WTC11 (cell line): ENCODE measurements at regions not wholly inside any gene's neighbourhood (a gene's known extent, or its start where the extent isn't known, plus 50 kb on each side); places are given as distances from the start of the nearest gene placed in this dataset.

Experiments
- ATAC-seq: fragments of 200-7000 bp; cut with Tn5 transposase; 2 replicates; pipeline ENCODE4 v1.10.0; 2021; ENCODE audit warnings: mild to moderate bottlenecking, moderate library complexity
- CTCF ChIA-PET: fragments of 300-600 bp; sonication (Branson Sonifier 250); formaldehyde crosslinking; loops from one replicate; lab custom pipeline; 2021; ENCODE audit warnings: antibody characterized with exemption; lab: Charles Lee
- POLR2A ChIA-PET: fragments of 350-600 bp; sonication (Branson Sonifier 250); formaldehyde crosslinking; loops from one replicate; lab custom pipeline; 2021; ENCODE audit warnings: antibody characterized with exemption; lab: Charles Lee
- DNase-seq: peaks from one replicate; pipeline ENCODE4 v3.0.0; 2021; ENCODE audit warnings: low spot score
- H3K27ac Mint-ChIP-seq: 2 replicates; pipeline ENCODE4 v1.8.0; 2021; ENCODE audit warnings: mixed read lengths
- H3K27me3 Mint-ChIP-seq: 2 replicates; pipeline ENCODE4 v1.8.0; 2021; ENCODE audit warnings: low read depth, mild to moderate bottlenecking, moderate library complexity, mixed read lengths
- H3K36me3 Mint-ChIP-seq: 2 replicates; pipeline ENCODE4 v1.8.0; 2021; ENCODE audit warnings: mixed read lengths
- H3K4me1 Mint-ChIP-seq: 2 replicates; pipeline ENCODE4 v1.8.0; 2022; ENCODE audit warnings: mixed read lengths
- H3K4me3 Mint-ChIP-seq: 2 replicates; pipeline ENCODE4 v1.8.0; 2021; ENCODE audit warnings: mild to moderate bottlenecking, moderate library complexity, mixed read lengths
- H3K9me3 Mint-ChIP-seq: 2 replicates; pipeline ENCODE4 v1.8.0; 2021; ENCODE audit warnings: mixed read lengths
- GRHL2 ChIP-seq: fragments of 250-450 bp; sonication (Bioruptor Pico); IDR thresholded peaks from 2 replicates; pipeline ENCODE4 v1.8.0; 2022; ENCODE audit warnings: mild to moderate bottlenecking, moderate library complexity; ENCODE audit not compliant: insufficient replicate concordance, severe bottlenecking
- NFATC4 ChIP-seq: fragments of 250-450 bp; sonication (Bioruptor Pico); IDR thresholded peaks from 2 replicates; pipeline ENCODE4 v1.9.0; 2021; ENCODE audit warnings: mild to moderate bottlenecking
- NR1H2 ChIP-seq: sonication (generic); formaldehyde crosslinking; IDR thresholded peaks from 2 replicates; pipeline ENCODE4 v1.9.0; 2021; ENCODE audit warnings: mild to moderate bottlenecking, moderate library complexity, missing genetic modification reagents
- NR2C2 ChIP-seq: sonication (generic); formaldehyde crosslinking; IDR thresholded peaks from 2 replicates; pipeline ENCODE4 v1.8.0; 2022; ENCODE audit warnings: mild to moderate bottlenecking, missing genetic modification reagents
- RELA ChIP-seq: sonication (generic); formaldehyde crosslinking; IDR thresholded peaks from 2 replicates; pipeline ENCODE4 v1.8.1; 2022; ENCODE audit warnings: missing genetic modification reagents, mild to moderate bottlenecking, borderline replicate concordance
- STAT6 ChIP-seq: sonication (generic); formaldehyde crosslinking; conservative IDR thresholded peaks from 2 replicates; pipeline ENCODE4 v1.8.1; 2023; ENCODE audit warnings: mild to moderate bottlenecking, low read depth, missing genetic modification reagents, moderate library complexity
- TEAD1 ChIP-seq: sonication (generic); formaldehyde crosslinking; IDR thresholded peaks from 2 replicates; pipeline ENCODE4 v1.8.0; 2022; ENCODE audit warnings: mild to moderate bottlenecking, missing genetic modification reagents
- ZBTB43 ChIP-seq: sonication (generic); formaldehyde crosslinking; IDR thresholded peaks from 2 replicates; pipeline ENCODE4 v1.8.1; 2023; ENCODE audit warnings: mild to moderate bottlenecking, missing genetic modification reagents
- ZNF138 ChIP-seq: sonication (generic); formaldehyde crosslinking; conservative IDR thresholded peaks from 2 replicates; pipeline ENCODE4 v1.8.1; 2022; ENCODE audit warnings: mild to moderate bottlenecking, moderate library complexity, missing genetic modification reagents
- ZNF232 ChIP-seq: sonication (generic); formaldehyde crosslinking; IDR thresholded peaks from 2 replicates; pipeline ENCODE4 v1.8.0; 2022; ENCODE audit warnings: mild to moderate bottlenecking, missing genetic modification reagents
- TF ChIP-seq, protein P1 (sequence below): sonication (generic); formaldehyde crosslinking; IDR thresholded peaks from 2 replicates; pipeline ENCODE4 v1.8.1; 2023; ENCODE audit warnings: mild to moderate bottlenecking, moderate library complexity, missing genetic modification reagents
- TF ChIP-seq, protein P2 (sequence below): sonication (generic); formaldehyde crosslinking; IDR thresholded peaks from 2 replicates; pipeline ENCODE4 v1.8.0; 2022; ENCODE audit warnings: mild to moderate bottlenecking, missing genetic modification reagents
- TF ChIP-seq, protein P3 (sequence below): sonication (generic); formaldehyde crosslinking; IDR thresholded peaks from 2 replicates; pipeline ENCODE4 v1.8.1; 2023; ENCODE audit warnings: mild to moderate bottlenecking, missing genetic modification reagents, moderate library complexity
- TF ChIP-seq, protein P4 (sequence below): fragments of 200-600 bp; IDR thresholded peaks from 2 replicates; pipeline ENCODE4 v1.8.0; 2022; ENCODE audit warnings: antibody characterized with exemption

DNA sequence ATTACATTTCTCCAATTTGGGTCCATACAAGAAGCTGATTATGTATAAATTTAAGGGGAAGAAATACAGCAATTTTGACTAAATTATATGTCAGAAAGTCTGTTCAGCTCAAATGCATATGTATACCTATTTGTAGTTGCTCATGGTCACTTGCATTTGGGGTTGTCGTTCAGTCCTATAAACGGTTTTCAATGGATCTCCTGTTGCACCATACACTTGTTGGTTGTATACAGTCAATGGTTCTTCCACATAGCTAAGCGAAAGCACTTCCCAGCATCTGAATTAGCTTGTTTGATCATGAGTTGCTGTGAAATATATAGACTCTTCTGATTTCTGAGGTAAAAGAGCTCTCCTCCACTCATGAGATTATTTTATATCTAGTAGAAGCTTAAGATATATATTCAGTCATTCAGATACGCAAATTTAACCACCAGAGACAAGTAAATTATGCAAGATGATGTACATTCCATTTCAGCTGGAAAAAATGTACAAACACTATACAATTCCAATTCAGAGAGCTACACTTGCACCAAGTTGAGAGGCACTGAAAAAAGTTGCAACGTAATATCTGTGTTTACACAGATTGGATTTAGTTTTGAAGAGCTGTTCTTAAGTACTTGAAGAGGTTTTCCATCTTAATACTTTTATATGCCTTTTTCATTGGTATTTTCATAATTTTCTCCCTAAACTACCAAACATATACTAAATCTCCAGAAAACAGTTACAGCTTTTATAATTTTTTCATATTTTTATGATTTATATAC lies 64.4 kb upstream of the POU5F2 start:
- H3K27me3 Mint-ChIP-seq = no peaks in the 10 kb centered on the region
- DNase-seq (no peak), ATAC-seq (no peak)
- H3K9me3 Mint-ChIP-seq = no peaks in the 10 kb centered on the region
- peaks cover 4% of the 10 kb centered on the region for H3K4me1 Mint-ChIP-seq
- no peaks in the 10 kb centered on the region for H3K36me3 Mint-ChIP-seq
- H3K4me3 Mint-ChIP-seq = no peak overlapping the region
- H3K27ac Mint-ChIP-seq = no peak overlapping the region
- POLR2A ChIA-PET = no interaction called here
- TF ChIP-seq, protein P1, sequence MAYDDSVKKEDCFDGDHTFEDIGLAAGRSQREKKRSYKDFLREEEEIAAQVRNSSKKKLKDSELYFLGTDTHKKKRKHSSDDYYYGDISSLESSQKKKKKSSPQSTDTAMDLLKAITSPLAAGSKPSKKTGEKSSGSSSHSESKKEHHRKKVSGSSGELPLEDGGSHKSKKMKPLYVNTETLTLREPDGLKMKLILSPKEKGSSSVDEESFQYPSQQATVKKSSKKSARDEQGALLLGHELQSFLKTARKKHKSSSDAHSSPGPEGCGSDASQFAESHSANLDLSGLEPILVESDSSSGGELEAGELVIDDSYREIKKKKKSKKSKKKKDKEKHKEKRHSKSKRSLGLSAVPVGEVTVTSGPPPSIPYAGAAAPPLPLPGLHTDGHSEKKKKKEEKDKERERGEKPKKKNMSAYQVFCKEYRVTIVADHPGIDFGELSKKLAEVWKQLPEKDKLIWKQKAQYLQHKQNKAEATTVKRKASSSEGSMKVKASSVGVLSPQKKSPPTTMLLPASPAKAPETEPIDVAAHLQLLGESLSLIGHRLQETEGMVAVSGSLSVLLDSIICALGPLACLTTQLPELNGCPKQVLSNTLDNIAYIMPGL (CRISPR knock-in tag) = no peak
- TF ChIP-seq, protein P2, sequence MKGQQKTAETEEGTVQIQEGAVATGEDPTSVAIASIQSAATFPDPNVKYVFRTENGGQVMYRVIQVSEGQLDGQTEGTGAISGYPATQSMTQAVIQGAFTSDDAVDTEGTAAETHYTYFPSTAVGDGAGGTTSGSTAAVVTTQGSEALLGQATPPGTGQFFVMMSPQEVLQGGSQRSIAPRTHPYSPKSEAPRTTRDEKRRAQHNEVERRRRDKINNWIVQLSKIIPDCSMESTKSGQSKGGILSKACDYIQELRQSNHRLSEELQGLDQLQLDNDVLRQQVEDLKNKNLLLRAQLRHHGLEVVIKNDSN (CRISPR knock-in tag) = no peak
- TF ChIP-seq NR1H2 (no peak), ZNF138 (CRISPR knock-in tag) (no peak), STAT6 (no peak), NR2C2 (CRISPR knock-in tag) (no peak), GRHL2 (no peak), TEAD1 (no peak), ZBTB43 (CRISPR knock-in tag) (no peak), RELA (CRISPR knock-in tag) (no peak), NFATC4 (CRISPR knock-in tag) (no peak)
- TF ChIP-seq, protein P3, sequence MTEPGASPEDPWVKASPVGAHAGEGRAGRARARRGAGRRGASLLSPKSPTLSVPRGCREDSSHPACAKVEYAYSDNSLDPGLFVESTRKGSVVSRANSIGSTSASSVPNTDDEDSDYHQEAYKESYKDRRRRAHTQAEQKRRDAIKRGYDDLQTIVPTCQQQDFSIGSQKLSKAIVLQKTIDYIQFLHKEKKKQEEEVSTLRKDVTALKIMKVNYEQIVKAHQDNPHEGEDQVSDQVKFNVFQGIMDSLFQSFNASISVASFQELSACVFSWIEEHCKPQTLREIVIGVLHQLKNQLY (CRISPR knock-in tag) = no peak
- TF ChIP-seq, all 79 proteins: peak for 0
- CTCF ChIA-PET = interaction anchor here (0.6 kb wide), 1 partner anchor 315 kb away, joined by 3 read pairs; no protein-coding TSS in a partner anchor

DNA sequence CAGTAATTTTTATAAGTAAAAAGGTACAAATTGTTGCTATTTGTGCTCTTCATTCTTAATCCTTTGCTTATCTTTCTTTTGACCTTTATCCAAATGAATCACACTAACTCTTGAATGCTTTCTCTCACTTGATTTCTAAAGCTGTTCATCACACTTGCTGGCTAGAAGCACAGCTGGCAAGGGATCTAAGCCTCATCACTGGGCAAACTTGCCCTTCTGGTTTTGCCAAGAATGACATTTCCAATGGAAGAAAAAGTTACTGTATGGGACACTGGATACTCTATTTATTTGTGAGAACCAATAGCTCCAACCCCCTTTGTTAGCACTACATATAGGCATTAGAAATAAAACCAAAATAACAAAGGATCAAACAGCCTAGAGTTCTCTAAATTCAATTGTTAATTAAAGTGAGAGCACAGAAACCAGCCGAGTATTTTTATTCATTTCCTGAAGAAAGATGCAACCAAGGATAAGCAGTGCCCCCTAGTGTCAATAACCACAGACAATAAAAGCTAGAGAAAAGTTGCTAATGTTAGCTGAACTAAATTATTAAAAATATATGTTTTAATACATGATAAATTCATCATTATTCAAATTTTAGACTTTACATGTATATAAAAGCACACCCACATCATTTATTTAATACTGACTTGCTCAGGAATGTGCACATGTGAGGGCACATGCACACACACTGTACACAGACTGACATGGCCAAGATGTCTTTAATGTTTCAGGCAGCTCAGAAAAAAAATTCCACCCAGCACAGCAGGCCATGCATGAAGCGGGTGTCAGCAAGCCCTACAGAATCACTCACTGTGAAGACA lies 59.8 kb upstream of the POU5F2 start:
- ATAC-seq (peak; percentile 66), DNase-seq (no peak)
- ChIA-PET CTCF (interaction anchor here (0.5 to 2.2 kb wide), 39 partner anchors 9 to 1123 kb away, joined by 3 to 39 read pairs (median 4); partner anchors contain the start of gene NR2F1), POLR2A (interaction anchor here (0.8 kb wide), 1 partner anchor 194 kb away, joined by 3 read pairs; no protein-coding TSS in a partner anchor)
- Mint-ChIP-seq H3K27ac (no peak overlapping the region), H3K4me3 (no peak overlapping the region), H3K27me3 (no peaks in the 10 kb centered on the region), H3K4me1 (peaks cover 4% of the 10 kb centered on the region), H3K9me3 (no peaks in the 10 kb centered on the region), H3K36me3 (no peaks in the 10 kb centered on the region)
- no peak for TF ChIP-seq ZNF232
- TF ChIP-seq, protein P4, sequence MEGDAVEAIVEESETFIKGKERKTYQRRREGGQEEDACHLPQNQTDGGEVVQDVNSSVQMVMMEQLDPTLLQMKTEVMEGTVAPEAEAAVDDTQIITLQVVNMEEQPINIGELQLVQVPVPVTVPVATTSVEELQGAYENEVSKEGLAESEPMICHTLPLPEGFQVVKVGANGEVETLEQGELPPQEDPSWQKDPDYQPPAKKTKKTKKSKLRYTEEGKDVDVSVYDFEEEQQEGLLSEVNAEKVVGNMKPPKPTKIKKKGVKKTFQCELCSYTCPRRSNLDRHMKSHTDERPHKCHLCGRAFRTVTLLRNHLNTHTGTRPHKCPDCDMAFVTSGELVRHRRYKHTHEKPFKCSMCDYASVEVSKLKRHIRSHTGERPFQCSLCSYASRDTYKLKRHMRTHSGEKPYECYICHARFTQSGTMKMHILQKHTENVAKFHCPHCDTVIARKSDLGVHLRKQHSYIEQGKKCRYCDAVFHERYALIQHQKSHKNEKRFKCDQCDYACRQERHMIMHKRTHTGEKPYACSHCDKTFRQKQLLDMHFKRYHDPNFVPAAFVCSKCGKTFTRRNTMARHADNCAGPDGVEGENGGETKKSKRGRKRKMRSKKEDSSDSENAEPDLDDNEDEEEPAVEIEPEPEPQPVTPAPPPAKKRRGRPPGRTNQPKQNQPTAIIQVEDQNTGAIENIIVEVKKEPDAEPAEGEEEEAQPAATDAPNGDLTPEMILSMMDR = peak; percentile 22; the same call in 1 of the 2 replicates
